ENCODE measurements at regions not wholly inside any gene's neighbourhood (a gene's known extent, or its start where the extent isn't known, plus 50 kb on each side); places are given as distances from the start of the nearest gene placed in this dataset.

DNA sequence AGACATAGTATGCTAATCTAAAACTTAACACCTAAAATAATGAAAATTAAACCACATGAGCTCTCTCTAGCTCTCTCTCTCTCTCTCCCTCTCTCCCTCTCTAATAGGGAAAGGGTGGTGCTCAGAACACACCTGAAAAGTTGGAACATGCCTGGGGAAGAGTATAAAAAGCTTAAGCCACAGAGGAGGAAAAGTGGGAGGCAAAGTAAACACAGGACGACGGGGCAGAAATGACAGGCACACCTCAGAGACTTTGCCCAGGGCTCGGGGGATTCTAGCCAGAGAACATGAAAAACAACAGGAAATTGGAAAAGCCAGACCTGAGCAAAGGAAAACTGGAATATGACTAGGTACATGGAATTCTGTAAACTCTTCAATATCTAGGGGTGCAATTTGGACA is 666.1 kb downstream of the BCL11A start:
- intact Hi-C loops (cut with micrococcal nuclease), result loop anchor here (5.0 kb wide), 1 partner anchor 670 kb away; no protein-coding TSS in a partner anchor

DNA sequence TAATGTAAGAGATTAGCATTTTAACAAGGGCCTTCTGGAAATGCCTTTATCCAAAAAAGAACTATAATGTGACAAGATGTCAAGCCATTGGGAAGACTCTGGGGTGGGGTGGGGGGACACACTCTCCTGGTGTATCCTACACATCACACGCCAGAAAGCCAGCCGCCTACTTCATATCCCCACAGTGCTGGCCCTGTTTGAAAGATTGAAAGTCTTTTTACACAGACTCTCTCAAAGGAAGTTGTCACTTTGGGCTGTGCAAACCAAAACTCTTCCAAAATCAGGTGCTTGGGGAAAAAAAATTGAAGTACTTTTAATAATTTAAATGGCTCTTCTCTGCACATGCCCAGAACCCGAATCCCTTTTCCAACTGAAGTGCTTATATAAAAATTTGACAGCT is 666.7 kb downstream of the BCL11A start:
- intact Hi-C loops (cut with micrococcal nuclease), result loop anchor here (5.0 kb wide), 1 partner anchor 671 kb away; no protein-coding TSS in a partner anchor

DNA sequence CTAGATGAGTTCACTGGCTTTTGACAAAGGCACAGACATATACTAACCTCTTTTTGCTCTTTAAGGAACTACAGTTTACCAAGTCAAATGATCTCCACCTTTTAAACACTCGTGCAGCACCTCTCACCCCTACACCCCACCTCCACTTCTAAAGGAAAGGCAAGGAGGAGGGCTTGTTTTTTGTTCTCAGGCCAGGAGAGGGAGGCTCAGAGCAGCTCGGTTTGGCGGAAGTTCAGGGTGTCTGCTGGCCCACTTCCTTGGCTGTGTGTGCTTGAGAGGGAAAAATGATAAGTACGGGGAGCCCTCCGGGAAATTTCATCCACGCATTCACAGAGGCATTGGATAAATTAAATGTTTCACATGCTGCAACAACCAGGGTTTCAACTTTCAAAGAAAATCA is 667.9 kb downstream of the BCL11A start:
- intact Hi-C loops (cut with micrococcal nuclease), result loop anchor here (5.0 kb wide), 1 partner anchor 672 kb away; no protein-coding TSS in a partner anchor

DNA sequence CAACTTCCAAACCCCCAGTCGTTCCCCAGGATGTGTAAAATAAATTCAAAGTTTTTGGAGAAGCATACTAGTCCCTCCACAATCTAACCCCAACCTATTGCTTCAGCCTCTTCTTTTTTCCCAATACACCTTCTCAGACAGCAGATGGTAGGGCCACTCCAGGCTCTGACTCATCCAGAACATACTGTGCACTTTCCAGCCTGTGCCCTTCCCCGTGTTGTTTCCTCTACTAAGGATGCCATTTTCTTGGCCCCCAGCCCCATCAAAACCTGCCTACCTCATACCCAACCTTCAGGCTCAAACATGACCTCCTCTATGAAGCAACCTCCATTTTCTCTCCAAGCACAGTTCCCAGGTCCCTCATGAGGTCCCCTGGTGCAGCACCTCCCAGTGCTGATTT is 669.3 kb downstream of the BCL11A start:
- intact Hi-C loops (cut with micrococcal nuclease), result no loop called here

DNA sequence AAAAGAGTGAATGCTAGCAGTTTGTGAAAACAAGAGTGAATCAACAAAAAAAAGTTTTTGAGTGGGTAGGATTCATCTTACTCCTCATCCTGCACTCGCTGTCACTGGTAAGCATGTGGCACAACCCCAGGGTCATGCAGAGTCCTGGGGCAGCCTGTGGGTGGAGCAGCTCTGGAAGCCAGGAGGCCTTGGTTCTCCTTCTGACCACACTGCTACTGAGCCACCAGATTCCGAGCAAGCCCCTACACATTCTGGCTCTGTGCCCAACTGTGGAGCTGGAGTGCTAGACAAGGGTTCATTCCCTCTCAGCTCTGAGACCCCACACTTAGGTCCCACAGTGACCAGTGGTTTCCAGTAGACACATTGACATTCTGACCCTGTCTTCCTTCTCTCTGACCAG is 670.6 kb downstream of the BCL11A start:
- intact Hi-C loops (cut with micrococcal nuclease), result no loop called here

DNA sequence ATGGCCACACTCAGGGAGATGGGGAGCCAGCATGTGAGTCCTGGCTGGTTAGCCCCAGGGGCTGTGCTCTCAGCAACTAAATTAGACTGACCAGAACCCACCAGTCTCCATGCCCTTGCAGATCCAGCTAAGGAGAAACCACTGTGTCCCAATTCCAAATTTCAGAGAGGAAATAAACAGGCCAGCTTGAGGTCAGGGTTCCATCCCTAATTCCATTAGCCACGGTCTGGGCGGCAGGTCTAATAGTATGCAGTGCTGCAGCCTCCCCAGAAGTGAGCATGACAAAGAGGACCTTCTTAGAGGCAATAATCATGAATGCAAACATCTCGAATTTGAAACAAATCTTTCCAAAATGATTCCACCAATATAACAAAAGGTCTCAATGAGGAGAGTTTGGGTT is 671.2 kb downstream of the BCL11A start:
- intact Hi-C loops (cut with micrococcal nuclease), result no loop called here

DNA sequence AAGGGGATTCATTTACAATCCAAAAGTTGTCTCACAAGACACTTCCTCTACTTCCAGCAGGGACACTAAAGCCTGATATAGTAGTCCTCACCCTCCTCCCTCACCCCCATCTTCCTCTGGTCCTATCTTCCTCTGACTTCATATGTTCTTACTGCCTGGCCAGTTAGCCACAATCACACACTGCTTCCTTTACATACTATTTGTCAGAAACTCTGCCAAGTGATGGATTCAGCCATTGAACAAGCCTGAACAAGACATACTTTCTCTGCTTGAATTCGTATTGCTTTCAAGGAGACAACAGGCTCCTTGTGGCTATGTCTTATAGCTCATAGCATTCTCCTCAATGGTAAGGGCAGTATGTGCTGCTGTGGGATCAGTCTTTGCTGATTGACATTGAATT is 672.2 kb downstream of the BCL11A start:
- intact Hi-C loops (cut with micrococcal nuclease), result no loop called here

DNA sequence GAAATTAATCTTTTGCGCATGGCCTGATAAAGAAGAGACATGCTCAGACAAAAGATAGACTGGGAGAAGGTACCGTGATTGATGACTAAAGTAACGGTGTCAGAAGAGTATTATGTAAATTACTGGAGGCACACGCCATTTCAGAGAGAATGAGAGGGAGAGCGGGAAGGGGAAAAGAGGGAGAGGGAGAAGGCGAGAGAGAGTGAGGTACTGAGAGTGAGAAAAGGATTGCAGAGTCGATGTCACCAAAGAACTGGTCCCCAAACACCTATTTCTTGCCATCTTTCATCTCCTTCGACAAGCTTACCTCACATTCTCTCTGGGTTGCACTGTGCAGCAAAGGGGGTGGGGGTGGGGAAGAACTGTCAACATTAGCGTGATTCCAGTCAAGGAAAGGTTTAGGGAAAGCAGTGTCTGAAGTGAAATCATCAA is 673.7 kb downstream of the BCL11A start:
- intact Hi-C loops (cut with micrococcal nuclease), result no loop called here

DNA sequence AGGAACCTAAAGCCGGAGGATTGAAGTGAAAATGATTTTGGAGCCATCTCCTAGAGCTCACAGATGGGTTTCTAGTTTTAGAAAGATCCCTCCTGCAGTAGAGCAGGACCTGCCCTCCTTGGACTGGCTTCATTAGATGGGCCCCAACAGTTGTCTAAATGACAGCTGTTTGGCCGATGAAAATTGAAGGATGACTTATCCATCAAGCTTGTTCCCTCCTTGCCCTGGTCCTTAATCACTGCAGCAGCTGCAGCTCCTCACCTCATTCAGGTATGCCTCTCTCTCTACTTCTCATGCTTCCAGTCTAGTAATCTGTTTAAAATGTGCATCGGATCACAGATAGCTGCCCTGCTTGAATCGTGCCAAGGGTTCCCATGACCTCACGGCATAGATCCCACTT is 677.6 kb downstream of the BCL11A start:
- intact Hi-C loops (cut with micrococcal nuclease), result no loop called here

DNA sequence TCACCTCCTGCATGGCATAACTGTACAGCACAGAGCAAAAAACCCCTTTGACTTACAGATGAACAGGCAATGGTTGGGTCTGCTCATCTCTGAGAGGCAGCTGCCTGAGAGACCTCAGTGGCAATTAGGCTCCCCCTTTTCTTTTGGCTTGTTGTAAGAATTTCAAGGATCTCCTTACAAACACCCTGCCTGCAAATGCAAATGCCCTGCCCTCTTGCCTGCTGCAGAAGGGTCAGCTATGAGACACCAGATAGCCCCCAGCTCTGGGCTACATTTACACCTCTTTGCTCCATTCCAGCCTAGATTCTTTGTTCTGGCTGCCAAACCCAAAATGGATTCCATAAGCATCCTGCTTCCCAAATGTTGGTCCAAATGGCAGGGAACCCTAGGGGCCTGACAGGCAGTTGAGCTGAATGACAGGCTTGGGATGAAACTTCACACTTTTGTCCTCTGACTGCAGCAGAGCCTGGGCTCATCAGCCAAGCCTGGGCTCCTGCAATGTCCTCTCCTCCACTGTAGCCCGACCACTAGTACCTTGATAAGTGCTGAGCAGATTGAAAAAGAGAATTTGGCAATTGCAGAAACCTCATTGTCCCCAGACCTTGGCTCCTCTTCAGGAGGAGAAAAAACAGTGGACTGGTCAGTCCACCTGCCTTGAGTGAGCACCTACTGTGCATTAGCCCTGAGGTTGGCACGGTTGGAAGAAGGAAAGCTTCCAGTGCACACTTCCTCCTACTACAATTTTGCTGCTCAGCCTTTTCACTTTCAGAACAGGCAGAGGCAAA is 678.3 kb downstream of the BCL11A start:
- intact Hi-C loops (cut with micrococcal nuclease), result no loop called here

DNA sequence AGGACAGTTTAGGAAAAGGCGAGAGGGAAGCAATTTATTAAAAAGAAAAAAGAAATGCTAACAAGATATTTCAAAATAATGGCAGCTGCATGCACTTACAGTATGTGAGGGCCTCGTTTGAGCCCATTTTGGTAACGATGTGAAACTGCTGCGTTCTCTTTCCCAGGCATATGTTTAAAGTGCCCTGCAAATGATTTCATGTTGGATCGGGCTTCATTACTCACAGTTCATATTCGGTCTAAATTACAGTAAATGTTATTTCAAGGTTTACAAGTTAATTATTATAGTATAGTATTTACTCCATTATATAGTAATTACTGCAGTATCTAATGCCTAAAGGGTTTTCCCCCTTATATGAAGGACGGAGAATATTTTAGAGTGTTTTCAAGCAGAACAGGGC is 679.1 kb downstream of the BCL11A start:
- intact Hi-C loops (cut with micrococcal nuclease), result no loop called here

DNA sequence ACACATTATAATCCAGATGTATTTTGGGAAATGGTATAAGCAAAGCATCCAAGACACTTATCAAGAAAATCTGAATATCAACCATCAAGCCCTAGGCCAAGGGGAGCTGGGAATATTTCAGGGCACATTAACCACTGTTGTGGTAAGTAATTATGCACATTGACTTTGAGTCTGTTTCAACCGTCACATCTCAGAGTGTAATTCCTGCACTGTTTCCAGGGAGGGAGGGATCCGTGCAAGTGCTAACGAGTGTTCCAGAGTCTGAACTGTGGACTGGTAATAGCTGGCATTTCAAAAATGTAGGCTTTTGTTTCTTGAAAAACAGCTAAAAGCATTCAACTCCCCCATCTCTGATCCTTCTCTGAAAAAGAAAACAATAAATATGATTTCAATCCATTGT is 681.6 kb downstream of the BCL11A start:
- intact Hi-C loops (cut with micrococcal nuclease), result no loop called here

DNA sequence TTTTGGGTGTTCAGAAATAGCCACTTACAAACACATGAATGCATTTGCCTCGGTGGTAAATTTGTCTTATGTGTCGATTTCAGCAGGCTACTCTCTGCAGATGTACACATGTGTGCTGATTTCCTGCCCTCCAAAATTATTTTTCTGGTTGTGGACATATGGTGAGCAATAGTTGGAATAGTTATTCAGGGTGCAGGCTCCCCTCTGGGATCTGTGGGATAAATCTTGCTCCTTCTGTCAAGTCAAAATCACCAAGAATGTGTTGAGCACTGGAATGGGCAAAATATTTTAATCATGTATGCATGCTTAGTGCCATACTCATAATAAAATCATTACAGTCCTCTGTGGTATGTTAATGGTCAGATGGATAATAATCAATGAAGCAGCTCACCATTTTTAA is 684.5 kb downstream of the BCL11A start:
- intact Hi-C loops (cut with micrococcal nuclease), result no loop called here

DNA sequence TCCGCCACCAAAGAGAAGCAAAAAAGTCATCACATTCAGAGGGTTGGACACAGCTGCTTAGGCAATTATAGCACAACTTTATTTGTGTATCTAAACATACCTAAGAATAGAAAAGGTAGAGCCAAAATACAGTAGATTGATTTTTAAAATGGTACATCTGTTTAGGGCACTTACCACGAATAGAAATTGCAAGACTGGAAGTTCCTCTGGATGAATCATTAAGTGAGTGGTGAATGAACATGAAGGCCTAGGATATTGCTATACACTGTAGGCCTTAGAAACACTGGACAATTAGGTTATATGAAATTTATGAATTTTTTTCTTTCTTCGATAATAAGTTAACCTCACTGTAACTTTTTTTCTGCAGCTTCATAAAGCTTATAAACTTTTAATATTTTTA is 687.0 kb downstream of the BCL11A start:
- intact Hi-C loops (cut with micrococcal nuclease), result no loop called here

DNA sequence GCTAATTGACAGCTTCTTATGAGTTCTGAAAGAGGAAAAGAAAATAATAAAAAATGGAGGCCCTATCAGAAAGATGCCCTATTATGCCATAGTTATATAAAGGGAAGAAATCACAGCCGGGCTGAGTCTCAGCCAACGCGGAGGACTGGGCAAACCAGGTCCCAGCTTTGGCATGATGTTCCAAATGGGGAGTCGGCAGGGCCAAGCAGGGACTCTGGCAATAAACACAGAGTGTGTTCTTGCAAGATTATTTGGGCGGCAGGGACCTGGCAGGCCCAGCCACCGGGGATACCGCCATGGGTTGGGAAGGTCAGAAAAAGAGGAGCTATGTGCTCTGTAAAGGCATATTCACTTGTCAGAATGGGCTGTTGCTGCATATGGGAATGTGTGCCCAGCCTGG is 694.9 kb downstream of the BCL11A start:
- intact Hi-C loops (cut with micrococcal nuclease), result no loop called here

DNA sequence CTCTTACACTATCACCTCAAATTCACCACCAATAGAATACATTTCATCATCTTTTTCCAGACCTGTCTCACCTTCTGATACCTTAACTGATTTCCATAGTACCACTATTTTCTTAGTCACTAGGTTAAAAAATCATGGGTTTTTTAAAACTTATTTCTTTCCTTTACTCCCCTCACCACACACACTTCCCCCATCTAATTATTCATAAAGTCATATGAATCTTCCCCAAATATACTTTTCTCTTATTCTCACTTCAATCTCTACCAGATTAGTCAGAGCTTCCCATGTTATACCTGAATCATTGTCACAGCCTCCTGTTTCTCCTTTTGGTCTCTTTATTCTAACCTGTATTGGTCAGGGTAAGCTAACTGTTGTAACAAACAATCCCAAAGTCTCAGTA is 696.3 kb downstream of the BCL11A start:
- intact Hi-C loops (cut with micrococcal nuclease), result no loop called here

DNA sequence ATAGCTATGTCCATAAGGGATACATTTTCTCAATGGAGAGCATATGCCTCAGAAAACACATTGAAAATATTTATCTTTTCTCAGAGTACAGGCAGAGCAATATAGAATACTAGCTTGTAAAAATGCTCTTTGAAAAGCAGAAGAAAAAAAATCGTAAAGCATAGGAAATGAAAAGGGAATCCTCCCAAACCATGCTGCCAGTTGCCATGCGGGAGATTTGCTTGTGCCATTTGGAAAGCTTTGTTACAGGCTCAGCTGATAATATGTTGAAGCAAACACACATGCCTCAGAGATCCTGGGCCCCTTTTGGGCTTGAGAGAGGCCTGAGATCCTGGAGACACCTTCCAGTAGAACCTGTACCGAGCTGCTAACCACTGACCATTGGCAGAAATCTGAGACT is 697.1 kb downstream of the BCL11A start:
- intact Hi-C loops (cut with micrococcal nuclease), result no loop called here

DNA sequence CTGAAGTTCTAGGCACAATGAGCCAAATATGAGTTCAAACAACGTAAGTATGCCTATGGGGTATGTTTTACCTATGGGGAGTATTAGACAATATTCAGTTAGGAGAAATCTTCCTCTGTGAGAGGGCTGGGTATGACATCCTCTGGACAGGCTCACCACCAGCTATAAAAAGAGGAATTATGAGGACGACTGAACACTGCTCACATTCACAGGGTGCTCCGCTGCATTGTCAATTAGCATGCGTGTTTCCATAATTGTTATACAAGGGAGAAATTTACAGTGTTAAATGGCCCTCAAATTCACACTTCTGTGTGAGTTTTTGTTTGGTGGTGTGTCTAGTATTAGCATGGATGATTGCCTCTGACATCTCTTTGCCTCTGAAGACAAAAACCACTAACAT is 700.4 kb downstream of the BCL11A start:
- intact Hi-C loops (cut with micrococcal nuclease), result no loop called here

DNA sequence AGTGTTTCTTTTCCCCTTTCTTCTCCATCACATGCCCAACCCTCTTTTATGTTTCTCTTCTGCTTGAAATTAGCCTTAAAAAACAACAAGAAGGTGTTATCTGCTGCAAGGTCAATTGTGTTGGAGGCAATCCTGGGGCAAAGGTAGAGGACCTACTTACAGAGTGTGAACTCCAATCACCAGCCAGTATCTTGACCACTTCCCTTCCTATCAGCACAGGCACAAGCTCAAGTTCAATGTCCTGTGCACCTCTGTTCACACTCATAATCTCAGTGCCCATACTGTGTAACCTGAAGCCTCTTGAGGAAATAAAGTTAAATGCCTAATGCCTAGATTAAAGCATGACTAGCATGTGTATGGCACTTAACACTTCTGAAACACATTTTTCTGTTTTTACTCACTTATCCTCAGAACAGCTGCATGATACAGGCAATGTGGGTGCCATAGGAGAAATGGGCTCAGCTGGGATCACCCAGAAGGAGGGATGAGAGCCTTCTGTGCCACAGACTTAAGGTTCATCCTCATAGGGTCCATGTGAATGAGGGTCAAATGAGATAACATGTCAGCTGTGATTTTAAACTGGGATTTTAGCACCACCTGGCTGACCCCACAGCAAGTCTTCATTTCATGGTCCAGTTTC is 701.5 kb downstream of the BCL11A start:
- intact Hi-C loops (cut with micrococcal nuclease), result no loop called here

DNA sequence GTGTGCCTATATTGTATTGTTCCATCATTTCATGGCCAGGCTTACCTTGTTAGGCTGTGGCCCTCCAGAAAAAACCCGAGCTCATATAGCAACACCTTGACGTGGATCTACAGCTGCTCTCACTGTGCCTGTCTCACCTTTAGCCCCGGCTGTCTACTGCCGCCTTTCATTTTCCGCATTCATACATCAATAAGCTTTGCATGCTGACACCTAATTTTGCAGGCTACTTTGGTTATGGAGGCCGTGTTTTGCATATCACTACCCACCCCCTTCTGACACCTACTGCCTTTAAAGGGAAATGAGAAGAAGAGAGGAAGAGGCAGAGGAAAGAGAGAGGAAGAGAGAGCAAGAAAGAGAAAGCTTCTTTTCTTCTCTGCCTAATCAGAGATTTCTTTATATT is 702.9 kb downstream of the BCL11A start:
- intact Hi-C loops (cut with micrococcal nuclease), result no loop called here

DNA sequence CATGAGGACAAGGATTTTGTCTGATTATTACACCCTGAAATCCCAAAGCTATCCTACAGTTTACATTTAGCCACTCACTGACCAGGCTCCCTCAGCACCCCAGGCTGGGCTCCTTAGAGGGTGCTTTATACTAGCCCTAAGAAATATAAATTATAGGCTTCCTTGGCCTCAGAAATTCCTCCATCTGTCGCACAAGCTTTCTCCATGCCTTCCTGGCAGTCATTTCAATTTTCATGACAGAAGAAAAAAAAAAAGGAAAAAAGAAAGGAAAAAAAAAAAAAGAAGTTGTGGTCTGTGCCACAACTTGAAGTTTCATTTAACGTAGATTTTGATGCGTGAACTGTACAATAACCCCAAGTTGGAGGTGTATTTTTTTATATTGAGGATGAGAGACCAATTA is 719.5 kb downstream of the BCL11A start:
- intact Hi-C loops (cut with micrococcal nuclease), result no loop called here

DNA sequence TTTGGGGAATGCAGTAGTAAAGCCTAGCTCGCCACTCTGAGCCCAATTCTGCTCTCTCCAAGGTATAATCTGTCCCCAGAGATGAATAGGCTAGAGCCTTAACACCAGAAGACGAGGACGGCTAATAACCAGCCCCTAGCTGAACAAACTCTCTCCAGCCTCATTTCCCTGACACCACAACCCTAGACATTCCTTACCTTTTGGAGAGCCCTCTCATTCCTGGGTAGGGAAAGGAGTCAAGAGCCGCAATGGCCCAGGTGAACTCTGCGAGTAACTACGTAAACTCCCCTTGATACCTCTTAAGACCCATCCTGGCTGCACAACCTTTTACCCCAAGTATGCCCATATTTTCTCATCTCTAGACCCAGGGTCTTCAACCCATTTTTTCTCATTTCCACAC is 722.9 kb downstream of the BCL11A start:
- intact Hi-C loops (cut with micrococcal nuclease), result no loop called here

DNA sequence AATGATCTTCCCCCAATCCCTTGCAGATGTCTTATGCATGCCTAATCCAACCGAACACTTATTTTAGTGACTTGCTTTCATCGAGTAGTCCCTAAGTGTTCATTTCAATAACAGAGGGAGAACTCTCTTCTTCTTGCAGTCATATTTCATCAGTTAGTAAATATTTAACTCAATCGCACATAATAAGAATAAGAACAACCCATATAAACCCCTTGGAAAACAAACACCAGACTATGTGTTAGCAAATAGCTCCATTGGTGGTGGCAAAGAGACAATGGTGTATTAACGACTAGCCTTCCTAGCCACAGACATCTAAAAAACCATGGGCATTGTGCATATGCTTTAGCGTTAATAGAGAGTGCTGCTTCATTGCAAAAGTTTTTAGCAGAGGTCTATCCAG is 725.8 kb downstream of the BCL11A start:
- intact Hi-C loops (cut with micrococcal nuclease), result no loop called here

All from T-helper 1 cell treated with Interleukin-12 subunit alpha and Interleukin-12 subunit beta and Interleukin-4 antibody, amounts not matched to agents 30 ng/mL and 1 ng/mL, for 36 hours (primary cell).